ENCODE measurements at regions not wholly inside any gene's neighbourhood (a gene's known extent, or its start where the extent isn't known, plus 50 kb on each side); places are given as distances from the start of the nearest gene placed in this dataset.

- no peak for ATAC-seq
Observed at GRCh38 chr14:71583194-71583593, 349.0 kb upstream of the RGS6 start.

- ATAC-seq: no peak
Observed at GRCh38 chr14:71583705-71584104, 348.5 kb upstream of the RGS6 start.

- ATAC-seq: no peak
Observed at GRCh38 chr14:71585361-71585760, 346.9 kb upstream of the RGS6 start.

- ATAC-seq: no peak
Observed at GRCh38 chr14:71586131-71586897, 345.9 kb upstream of the RGS6 start.

- no peak for ATAC-seq
Observed at GRCh38 chr14:71588028-71588427, 344.2 kb upstream of the RGS6 start.

- no peak for ATAC-seq
Observed at GRCh38 chr14:71588576-71589215, 343.5 kb upstream of the RGS6 start.

GRCh38 chr14:71589609-71590008 lies 342.6 kb upstream of the RGS6 start:
- ATAC-seq: no peak

GRCh38 chr14:71590131-71590530 lies 342.1 kb upstream of the RGS6 start:
- ATAC-seq: no peak

- no peak for ATAC-seq
Observed at GRCh38 chr14:71591231-71591630, 341.0 kb upstream of the RGS6 start.

- peak; percentile 65 for ATAC-seq
Observed at GRCh38 chr14:71591929-71592328, 340.3 kb upstream of the RGS6 start.

GRCh38 chr14:71592361-71592760 lies 339.9 kb upstream of the RGS6 start:
- ATAC-seq: no peak

GRCh38 chr14:71593966-71594365 lies 338.3 kb upstream of the RGS6 start:
- no peak for ATAC-seq

- ATAC-seq: no peak
Observed at GRCh38 chr14:71594821-71595220, 337.4 kb upstream of the RGS6 start.

- ATAC-seq: no peak
Observed at GRCh38 chr14:71595441-71595840, 336.8 kb upstream of the RGS6 start.

GRCh38 chr14:71597287-71597920 lies 334.8 kb upstream of the RGS6 start:
- peak; percentile 25 for ATAC-seq

- ATAC-seq: peak; percentile 26
Observed at GRCh38 chr14:71597955-71598660, 334.1 kb upstream of the RGS6 start.

GRCh38 chr14:71600309-71600708 lies 331.9 kb upstream of the RGS6 start:
- ATAC-seq: no peak

GRCh38 chr14:71602524-71602923 lies 329.7 kb upstream of the RGS6 start:
- no peak for ATAC-seq

GRCh38 chr14:71604231-71604630 lies 328.0 kb upstream of the RGS6 start:
- ATAC-seq: no peak

GRCh38 chr14:71606064-71606463 lies 326.2 kb upstream of the RGS6 start:
- ATAC-seq: no peak

GRCh38 chr14:71606575-71606974 lies 325.7 kb upstream of the RGS6 start:
- no peak for ATAC-seq

GRCh38 chr14:71607056-71607455 lies 325.2 kb upstream of the RGS6 start:
- no peak for ATAC-seq

- ATAC-seq: no peak
Observed at GRCh38 chr14:71610149-71610548, 322.1 kb upstream of the RGS6 start.
